GM12892 (cell line): ENCODE measurements at regions not wholly inside any gene's neighbourhood (a gene's known extent, or its start where the extent isn't known, plus 50 kb on each side); places are given as distances from the start of the nearest gene placed in this dataset.

ENCODE experiments used
- DNase-seq: peaks from one replicate; pipeline ENCODE4 v3.0.0; 2011; ENCODE audit not compliant: insufficient read length
- FAIRE-seq: peaks from 2 replicates; lab custom pipeline; 2011; peaks lifted over from hg19 to GRCh38; lab: Jason Lieb, UNC
- POLR2A ChIP-seq: IDR thresholded peaks from 2 replicates; pipeline ENCODE4 v1.6.1; 2011; ENCODE audit warnings: low read depth, low read length, control low read depth
- POLR2AphosphoS5 ChIP-seq: IDR thresholded peaks from 2 replicates; pipeline ENCODE4 v1.6.1; 2011; ENCODE audit warnings: low read depth, low read length, control low read depth
- TAF1 ChIP-seq: IDR thresholded peaks from 2 replicates; pipeline ENCODE4 v1.6.1; 2011; ENCODE audit warnings: low read depth, mild to moderate bottlenecking, control low read depth, low read length, borderline replicate concordance

- FAIRE-seq (no peak), DNase-seq (no peak)
- TF ChIP-seq POLR2A (no peak), TAF1 (no peak), POLR2AphosphoS5 (no peak)
Measured at GRCh38 chr16:48105976-48106375, 49.8 kb downstream of the ABCC12 start.

- no peak for TF ChIP-seq TAF1
- no peak for TF ChIP-seq POLR2A
- TF ChIP-seq POLR2AphosphoS5, result no peak
- FAIRE-seq (no peak), DNase-seq (no peak)
Measured at GRCh38 chr16:48105456-48105855, 50.3 kb downstream of the ABCC12 start.

GRCh38 chr16:48103591-48103990 lies 52.2 kb downstream of the ABCC12 start:
- DNase-seq (no peak), FAIRE-seq (no peak)
- TF ChIP-seq POLR2AphosphoS5 (no peak), POLR2A (no peak), TAF1 (no peak)

GRCh38 chr16:48102083-48103008 lies 53.4 kb downstream of the ABCC12 start:
- FAIRE-seq, result no peak
- no peak for DNase-seq
- TF ChIP-seq POLR2A (no peak), TAF1 (no peak), POLR2AphosphoS5 (no peak)

- DNase-seq (peak; percentile 41), FAIRE-seq (peak; percentile 96)
- no peak for TF ChIP-seq TAF1
- no peak for TF ChIP-seq POLR2AphosphoS5
- TF ChIP-seq POLR2A, result no peak
Measured at GRCh38 chr16:48101069-48101674, 54.6 kb downstream of the ABCC12 start.

- DNase-seq, result no peak
- no peak for FAIRE-seq
- TF ChIP-seq POLR2A, result no peak
Measured at GRCh38 chr16:48099455-48099854, 56.3 kb downstream of the ABCC12 start.

- TF ChIP-seq TAF1 (no peak), POLR2AphosphoS5 (no peak), POLR2A (no peak)
- FAIRE-seq (no peak), DNase-seq (no peak)
Measured at GRCh38 chr16:48098472-48098871, 57.3 kb downstream of the ABCC12 start.

- DNase-seq (no peak), FAIRE-seq (no peak)
- TF ChIP-seq TAF1 (no peak), POLR2A (no peak), POLR2AphosphoS5 (no peak)
Measured at GRCh38 chr16:48091117-48091516, 64.7 kb downstream of the ABCC12 start.

- TF ChIP-seq POLR2AphosphoS5, result no peak
- no peak for TF ChIP-seq POLR2A
Measured at GRCh38 chr16:48089053-48089792, 66.6 kb downstream of the ABCC12 start.

GRCh38 chr16:48087639-48088038 lies 68.2 kb downstream of the ABCC12 start:
- no peak for FAIRE-seq
- TF ChIP-seq POLR2AphosphoS5, result no peak
- no peak for TF ChIP-seq POLR2A
- no peak for TF ChIP-seq TAF1
- DNase-seq, result no peak

More at GRCh38 chr16:48089053-48089792, 66.6 kb downstream of the ABCC12 start:
- no peak for FAIRE-seq
- DNase-seq, result no peak

GRCh38 chr16:48086422-48086821 lies 69.4 kb downstream of the ABCC12 start:
- TF ChIP-seq POLR2A, result no peak
- no peak for TF ChIP-seq TAF1
- DNase-seq (no peak), FAIRE-seq (no peak)
